ENCODE measurements at regions not wholly inside any gene's neighbourhood (a gene's known extent, or its start where the extent isn't known, plus 50 kb on each side); places are given as distances from the start of the nearest gene placed in this dataset.
"Not testable (repeated sequence)": the region's sequence is repeated elsewhere in the genome, so short reads cannot be mapped to it uniquely, and the experiment has no call there.

DNA sequence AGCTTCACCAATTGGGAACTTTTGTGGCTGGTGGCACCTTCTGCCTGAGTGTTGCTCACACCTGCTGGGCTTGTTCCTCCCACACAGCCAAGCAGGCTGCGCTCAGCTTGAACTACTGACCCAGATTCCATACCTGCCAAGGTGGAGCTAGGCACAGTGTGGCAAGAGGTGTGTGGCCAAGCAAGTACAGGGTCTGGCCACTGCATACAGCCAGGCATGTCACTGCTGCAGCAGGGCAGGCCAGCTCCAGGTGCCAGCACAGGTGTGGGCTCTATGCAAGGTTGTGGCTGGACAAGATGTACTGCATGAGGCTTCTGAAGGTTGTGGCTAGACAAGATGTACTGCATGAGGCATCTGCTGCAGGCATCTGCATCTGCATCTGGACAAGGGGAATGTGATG lies 1254.8 kb downstream of the AMY1C start:
- no peak for DNase-seq

DNA sequence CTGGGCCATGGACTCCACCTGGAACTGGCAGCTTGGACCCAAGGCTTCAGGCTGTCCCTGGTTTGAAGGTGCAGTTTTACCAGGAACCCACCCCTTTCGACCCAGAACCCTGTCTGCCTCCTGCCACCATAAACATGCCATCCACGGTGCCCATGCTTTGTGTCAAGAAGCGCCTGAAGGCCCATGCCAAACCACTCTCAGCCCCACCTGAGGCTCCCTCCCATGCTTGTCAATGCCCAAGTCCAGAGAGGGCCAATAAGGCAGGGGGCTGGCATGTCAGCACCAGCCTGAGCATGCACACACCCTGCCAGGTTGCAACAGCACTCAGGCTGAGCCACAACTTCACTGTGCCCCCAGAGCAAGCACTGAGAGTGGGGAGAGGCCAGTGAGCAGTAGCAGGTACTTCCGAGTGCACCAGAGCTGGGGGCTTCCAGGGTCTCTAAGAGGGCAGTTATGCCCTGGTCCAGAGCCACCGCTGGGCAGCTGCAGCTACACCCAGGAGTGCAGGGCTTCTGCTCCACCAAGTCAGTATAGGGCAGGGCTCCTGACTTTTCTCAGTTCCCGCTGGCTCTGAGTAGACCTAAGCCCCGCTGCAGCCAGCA lies 1256.0 kb downstream of the AMY1C start:
- DNase-seq, result no peak

DNA sequence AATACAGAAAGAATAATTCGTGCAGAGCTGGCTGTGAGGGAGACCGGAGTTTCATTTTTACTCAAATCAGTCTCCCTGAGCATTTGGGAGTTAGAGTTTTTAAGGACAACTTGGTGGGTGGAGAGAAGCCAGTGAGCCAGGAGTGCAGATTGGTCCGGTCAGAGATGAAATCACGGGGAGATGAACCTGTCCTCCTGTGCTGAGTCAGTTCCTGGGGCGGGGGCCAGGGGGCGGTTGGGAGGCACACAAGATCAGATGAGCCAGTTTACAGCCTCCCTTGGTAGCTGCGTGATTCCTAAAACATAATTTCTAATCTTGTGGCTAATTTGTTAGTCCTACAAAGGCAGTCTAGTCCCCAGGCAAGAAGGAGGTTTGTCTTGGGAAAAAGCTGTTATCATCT lies 1267.9 kb downstream of the AMY1C start:
- no peak for DNase-seq

DNA sequence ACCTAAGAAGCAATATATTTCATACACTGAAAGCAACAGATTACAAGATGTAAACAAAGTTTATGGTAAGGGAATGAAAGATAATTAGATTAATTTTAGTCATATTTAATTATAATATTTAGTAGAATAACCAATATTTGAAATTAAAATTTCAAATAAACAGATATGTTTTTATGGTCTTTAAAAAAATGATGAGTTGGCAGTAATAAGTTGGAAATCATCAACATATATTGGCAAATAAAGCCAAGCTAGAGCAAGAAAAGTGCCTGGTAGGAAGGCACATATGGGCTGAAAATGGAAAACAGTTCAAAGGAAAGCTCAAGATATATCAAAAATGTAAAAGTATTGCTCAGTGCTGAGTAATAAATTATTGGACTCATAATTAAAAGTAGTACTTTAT lies 1274.0 kb downstream of the AMY1C start:
- no peak for DNase-seq

DNA sequence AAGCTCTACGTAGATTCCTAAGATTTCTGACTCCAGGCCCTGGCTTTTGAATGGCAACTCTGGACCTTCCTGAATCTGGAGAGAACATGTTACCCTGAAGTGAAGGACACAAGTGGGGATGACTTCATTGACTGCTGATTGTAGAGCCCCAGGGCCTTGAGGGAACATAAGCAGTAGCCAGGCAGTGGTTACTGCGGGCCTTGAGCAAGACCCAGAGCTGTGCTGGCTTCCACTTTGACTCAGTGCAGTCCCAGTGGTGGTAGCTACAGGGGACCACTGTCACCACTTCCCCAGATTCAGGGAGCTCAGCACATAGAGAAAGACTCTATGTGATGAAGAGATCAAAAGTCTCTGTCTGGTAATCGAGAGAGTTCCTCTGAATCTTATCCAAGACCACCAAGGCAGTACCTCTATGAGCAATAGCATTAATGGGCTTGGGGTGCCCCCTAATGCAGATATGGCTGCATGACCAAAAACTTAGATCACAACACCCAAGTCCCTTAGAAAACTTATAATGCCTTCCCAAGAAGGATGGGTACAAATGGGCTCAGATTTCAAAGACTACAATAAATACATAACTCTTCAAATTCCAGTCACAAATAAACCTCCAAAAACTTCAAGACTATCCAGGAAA lies 1278.3 kb downstream of the AMY1C start:
- DNase-seq, result peak; percentile 7

DNA sequence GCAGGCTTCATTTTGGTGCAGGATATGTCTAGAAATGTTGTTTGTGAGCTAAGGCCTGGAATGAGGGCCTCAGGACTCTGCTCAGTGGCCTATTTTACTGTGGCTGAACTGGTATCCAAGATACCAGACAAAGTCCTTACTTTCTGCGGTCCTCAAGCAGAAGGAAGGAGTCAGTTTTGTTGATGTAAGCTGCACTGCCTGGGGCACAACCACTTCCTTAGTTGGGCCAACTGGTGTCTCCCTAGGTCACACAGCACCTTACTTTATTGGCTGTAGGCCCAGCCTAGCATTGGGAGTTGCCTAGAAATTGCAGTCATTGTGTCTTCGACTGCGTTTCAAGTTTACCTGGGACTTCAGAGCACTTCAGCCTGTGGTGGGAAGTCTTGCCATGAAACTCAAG lies 1322.7 kb downstream of the AMY1C start:
- DNase-seq, result no peak

DNA sequence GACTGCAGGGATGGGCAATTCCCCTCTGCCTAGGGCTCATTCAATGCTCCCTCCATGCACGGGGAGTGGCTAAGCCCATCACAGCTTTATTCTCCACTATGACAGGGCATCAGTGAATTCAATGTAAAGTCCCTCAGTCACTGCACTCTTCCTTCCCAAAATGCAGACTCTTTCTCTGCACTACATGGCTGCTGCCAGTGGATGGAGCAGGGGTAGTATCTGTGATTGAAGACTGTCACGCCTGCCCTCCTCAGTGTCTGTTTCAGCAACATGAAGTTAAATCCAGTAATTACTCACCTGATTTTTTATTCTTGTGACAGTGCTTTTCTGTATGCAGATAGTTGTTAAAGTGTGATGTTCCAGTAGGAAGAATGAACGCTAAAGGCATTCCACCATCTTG lies 1323.2 kb downstream of the AMY1C start:
- DNase-seq, result peak; percentile 17

DNA sequence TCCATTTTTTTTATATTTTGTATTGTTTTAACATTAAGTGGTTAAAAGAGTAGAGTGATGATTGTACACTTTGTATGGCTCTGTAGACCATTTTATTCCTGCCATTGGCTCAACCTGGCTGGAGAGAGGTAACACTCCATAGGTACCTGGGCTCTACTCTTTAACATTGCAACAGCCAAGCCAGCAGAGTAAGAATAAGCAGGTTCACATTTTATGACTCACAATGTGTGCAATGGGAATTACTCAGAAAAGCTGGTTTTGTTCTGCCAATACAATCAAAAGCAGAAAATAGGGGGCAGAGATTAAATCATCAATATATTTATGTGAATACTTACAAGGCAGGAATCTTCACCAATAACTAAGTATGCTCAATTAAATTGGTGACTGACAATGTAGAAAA lies 1324.0 kb downstream of the AMY1C start:
- no peak for DNase-seq

DNA sequence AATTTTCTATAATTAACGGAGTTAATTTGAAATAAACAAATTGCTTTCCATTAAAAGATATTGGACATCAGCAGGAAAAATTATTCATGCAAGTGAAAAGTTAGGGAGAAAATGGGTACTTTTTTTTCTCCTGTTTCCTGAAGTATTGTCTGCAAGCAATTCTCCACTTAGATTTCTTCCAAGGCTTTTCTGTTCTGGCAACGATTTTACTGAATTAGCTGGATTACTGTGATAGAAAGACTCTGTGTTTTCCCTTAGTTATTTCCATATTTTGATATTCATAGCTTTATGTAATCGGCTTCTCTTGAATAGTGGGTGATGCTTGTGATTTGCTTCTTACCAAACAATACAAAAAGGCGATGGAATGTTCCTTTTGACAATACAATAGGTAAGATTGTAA lies 1333.9 kb downstream of the AMY1C start:
- DNase-seq, result no peak

DNA sequence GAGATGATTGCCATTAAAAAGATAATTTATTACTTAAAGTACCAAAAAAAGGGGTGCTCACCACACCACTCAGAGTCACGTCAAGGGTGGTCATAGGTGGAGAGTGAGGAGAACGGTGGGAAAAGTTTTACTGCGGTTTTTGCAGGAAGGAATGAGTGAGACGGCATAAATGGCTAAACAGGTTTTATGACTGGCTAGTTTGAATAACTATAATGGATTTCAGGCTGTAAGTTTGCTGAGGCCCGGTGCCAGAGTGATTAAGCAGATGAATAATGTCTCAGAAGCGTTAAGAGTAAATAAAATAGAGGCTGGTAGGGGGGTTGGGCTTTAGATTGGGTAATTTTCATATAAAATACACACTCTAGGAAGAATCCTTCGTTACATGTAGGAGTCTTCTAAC lies 1337.8 kb downstream of the AMY1C start:
- peak; percentile 50 for DNase-seq

DNA sequence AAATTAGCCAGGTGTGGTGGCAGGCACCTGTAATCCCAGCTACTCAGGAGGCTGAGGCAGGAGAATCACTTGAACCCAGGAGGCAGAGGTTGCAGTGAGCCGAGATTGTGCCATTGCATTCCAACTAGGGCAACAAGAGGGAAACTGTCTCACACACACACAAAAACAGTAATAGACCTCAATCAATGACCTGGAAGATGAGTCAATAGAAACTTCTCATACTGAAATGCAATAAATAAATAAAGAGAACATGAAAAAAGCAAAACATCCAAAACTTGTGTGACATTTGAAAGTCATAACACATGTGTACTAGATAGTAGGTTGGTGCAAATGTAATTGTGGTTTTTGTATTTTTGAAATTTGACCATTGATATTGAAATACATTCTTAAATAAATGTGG lies 1338.5 kb downstream of the AMY1C start:
- no peak for DNase-seq

DNA sequence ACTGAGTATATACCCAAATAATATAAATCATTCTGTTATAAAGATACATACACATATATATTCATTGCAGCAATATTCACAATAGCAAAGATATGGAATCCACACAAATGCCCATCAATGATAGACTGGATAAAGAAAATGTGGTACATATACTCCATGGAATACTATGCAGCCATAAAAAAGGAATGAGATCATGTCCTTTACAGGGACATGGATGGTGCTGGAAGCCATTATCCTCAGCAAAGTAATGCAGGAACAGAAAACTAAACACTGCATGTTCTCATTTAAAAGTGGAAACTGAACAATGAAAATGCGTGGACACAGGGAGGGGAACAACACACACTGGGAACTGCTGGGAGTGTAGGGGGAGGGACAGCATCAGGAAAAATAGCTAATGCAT lies 1344.2 kb downstream of the AMY1C start:
- not testable (repeated sequence) for DNase-seq

DNA sequence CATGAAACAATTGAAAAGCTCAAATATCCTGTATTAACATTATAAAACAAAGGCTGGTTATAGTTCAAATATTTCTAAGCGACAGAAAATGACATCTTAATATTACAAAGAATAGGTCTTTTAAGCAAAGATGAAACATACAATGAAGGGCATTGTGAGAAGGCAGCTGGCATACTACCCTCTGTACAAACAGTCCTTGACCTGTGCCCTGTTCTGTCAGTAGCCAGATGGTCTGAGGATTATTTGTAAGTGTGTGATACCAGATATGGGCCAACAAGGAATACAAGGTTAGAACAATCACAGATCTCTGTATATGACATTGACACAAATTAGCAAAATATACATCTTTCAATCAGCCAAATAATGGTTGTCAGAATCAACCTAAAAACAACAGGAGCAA lies 1350.4 kb downstream of the AMY1C start:
- DNase-seq, result peak; percentile 91

DNA sequence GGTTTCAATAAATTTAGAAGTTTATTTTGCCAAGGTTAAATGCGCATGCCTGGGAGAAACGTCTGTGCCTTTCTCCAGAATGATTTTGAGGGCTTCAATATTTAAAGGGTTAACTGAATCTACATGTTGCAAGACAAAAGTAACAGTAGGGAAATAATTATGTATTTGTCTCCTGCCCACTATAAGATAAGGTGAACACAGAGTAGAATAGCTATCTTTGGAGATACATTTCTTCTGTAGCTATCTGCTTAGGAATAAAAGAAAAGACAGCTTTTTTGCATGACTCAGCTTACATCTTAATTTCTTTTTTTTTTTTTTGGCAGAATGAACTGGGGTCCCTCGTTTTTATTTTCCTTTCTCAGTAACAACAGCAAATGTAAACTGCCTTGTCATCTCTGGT lies 1351.6 kb downstream of the AMY1C start:
- peak; percentile 5 for DNase-seq

DNA sequence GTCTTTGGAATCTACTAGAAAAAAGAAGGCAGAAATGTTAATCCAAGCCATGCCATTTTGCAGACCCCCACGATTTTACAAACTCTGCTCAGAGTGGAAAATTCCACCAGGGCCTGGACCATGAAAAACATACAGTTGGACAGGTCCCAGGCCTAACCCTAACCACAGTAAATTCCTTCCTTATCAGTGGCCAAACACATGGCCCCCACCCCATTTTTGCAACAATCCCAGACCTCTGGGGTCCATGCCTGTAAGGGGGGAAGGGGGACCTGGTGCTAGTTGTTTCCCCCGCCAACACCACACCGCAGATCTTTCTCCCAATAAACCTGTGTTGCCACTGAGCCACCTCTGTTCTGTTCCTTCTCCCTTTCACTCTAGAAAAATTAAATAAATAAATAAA lies 1352.7 kb downstream of the AMY1C start:
- no peak for DNase-seq

DNA sequence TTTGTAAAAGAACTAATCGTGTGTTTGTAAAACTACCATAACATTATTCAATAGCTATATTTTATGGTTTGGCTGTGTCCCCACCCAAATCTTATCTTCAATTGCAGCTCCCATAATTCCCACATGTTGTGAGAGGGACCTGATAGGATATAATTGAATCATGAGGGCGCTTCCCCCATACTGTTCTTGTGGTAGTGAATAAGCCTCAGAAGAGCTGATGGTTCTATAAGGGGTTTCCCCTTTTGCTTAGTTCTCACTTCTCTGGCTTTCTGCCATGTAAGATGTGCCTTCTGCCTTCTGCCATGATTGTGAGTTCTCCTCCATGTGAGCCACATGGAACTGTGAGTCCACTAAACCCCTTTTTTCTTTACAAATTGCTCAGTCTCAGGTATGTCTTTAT lies 1372.3 kb downstream of the AMY1C start:
- DNase-seq, result no peak

DNA sequence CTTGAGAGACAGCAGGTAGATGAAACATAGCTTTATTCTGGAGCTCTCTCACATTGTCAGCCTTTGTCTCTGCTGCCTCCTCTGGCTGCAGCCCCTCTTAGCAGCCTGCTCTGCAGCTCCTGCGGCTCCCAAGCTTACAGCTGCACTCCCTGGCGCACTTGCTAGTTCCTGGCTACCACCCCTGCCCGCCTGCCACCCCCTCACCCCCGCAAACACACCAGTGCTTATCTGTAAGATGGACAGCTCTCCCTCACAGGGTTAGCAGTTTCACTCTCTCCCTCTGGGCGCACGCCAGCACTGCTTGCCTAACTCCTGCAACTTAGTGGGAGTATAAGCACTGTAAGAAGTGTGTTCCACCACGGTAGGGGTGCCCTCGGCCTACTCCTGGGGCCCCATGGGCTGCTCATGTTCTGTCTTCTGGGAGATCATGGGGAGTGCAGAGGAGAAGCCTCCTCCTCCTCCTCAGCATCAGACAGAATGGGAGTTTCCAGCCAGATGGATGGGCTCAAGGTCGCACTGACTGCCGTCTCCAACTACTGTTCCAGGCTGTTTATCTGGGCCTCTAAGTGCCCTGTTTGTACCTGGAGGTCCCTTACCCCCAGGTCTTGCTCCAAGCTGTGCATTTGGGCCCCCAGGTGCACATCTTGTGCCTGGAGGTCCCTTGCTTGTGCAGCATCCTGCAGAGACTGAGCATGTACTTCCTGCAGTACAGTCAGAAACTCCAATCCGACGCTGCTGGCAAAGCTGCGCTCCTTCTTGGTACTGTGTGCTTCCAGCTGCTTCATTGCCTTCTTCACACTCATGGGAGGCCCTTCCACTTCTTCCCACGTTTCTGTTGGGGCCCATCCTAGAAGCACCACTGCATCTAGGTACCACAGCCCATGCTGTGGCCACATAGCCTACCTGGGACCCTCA lies 1388.1 kb downstream of the AMY1C start:
- DNase-seq, result peak; percentile 82

DNA sequence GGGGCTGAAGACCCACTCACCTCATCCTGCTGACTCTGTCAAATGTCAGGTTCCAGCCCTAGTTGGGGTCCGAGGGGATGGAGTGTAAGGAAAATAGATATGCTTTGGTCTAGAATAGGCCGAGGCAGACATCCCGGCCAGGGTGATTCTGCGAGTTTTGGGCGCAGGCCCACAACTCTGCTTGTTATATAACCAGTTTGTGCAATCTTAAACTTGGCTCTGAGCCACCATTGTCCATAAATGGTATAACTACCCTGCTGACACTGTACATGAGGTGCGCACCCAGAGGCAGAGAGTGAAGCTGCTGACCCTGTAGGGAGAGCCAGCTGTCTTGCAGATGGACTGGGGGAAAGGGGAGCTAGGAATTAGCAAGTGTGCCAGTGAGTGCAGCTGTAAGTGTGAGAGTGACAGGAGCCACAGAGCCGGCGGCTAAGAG lies 1388.8 kb downstream of the AMY1C start:
- peak; percentile 19 for DNase-seq

DNA sequence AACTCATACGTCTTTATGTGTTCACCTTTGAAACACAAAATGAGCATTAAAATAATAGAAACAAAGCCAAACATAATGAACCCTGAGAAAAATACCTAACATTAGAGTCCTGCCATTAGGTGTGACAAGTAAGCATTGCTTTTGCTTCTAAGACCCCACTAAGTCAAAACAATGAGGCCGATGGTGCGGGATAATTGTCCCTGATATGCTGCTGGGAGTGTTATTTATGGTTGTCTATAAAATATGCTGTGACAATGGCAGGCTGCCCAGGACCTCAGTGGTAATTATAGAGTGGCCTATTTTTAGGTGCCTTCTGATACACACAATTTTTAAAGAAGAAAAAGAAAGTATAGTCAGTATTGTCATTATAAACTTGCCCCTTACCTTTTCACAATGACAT lies 1423.1 kb downstream of the AMY1C start:
- DNase-seq, result no peak

DNA sequence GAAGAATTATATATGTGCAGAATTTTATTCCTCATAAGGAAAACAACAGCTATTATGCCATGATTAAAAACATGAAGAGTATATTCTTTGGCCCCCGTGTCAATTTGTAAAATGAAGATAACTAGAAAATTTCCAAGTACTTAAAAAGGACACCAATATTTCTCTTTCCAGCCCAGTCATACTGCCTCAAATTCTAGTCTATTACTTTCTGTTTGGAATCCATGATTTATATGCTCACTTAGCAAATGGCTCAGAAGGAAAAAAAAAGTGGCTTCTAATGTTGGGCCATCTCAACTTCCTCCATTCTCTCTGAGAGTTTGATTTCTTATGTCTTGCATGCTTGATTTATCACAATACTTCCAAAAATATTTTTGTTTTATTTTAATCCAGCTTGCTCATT lies 1431.1 kb downstream of the AMY1C start:
- no peak for DNase-seq

DNA sequence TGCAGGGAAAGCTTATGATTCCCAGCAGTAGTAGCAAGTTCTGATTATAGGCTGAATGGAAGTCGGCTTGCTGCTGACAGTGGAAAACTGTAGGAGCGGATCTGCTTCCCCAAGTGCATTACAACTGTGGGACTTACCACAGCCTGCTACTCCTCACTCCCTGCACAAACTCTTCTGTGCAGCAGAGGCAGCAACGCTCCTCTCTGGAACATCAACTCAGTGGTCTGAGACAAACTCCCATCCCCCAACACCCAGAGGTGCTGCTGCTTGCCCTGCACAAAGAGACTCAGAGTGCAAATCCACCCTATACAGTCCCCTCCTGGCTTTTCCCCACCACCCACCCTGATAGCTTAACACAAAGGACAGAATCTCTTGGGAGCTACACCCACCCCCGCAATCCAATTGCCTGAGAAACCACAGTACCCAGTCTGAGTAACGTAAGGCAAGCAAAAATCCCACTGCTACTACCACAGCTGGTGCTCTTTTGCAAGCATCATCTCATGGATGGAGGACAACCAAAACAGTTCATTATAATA lies 1455.2 kb downstream of the AMY1C start:
- DNase-seq, result no peak

DNA sequence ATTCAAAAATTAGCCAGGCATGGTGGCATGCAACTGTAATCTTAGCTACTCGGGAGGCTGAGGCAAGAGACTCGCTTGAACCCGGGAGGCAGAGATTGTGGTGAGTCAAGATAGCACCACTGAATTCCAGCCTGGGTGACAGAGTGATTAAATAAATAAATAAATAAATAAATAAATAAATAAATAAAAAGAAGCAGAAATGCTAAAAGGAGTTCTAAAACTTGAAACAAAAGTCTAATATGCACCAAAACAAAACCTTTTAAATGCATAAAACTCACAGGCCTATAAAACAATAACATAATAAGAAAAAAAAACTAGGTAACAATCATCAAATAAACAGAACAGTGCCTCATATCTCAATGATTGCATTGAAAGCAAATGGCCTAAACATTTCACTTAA lies 1458.9 kb downstream of the AMY1C start:
- no peak for DNase-seq

DNA sequence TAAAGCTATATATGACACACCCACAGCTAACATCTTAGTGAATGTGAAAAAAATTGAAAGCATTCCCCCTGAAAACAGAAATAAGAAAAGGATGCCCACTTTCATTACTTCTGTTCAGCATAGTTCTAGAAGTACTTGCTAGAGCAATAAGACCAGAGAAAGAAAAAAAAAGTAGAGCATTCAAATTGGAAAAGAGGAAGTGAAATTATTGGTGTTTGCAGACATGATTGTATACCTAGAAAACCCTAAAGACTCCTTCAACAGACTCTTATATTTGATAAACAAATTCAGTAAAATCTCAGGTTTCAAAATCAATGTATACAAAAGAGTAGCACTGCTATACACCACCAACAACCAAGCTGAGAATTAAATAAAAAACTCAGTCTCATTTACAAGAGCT lies 1461.0 kb downstream of the AMY1C start:
- DNase-seq, result no peak

DNA sequence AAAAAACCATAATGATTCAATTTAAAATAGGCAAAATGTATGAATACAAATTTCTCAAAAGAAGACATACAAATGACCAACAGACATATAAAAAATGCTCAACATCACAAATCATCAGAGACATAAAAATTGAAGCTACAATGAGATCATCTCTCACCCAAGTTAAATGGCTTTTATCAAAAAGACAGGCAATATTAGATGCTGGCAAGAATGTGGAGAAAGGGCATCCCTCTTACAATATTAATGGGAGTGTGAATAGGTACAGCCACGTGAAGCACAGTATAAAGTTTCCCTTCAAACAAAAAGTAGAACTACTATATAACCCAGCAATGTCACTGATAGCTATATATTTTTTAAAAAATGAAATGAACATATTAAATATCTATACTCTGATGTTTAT lies 1481.7 kb downstream of the AMY1C start:
- DNase-seq, result no peak

All from DMS53 (cell line).